Progenitor cell of endocrine pancreas (in vitro differentiated cells): ENCODE measurements at regions not wholly inside any gene's neighbourhood (a gene's known extent, or its start where the extent isn't known, plus 50 kb on each side); places are given as distances from the start of the nearest gene placed in this dataset.

Experiments
- DNase-seq: peaks from one replicate; pipeline ENCODE4 v3.0.0; 2021; ENCODE audit warnings: low spot score; ENCODE audit not compliant: unreplicated experiment
- H3K27ac Mint-ChIP-seq: 2 replicates; pipeline ENCODE4 v1.8.0; 2021; ENCODE audit warnings: mild to moderate bottlenecking, moderate library complexity, mixed read lengths
- H3K27me3 Mint-ChIP-seq: 2 replicates; pipeline ENCODE4 v1.8.0; 2021; ENCODE audit warnings: mixed read lengths
- H3K36me3 Mint-ChIP-seq: 2 replicates; pipeline ENCODE4 v1.8.0; 2022; ENCODE audit warnings: mixed read lengths; ENCODE audit not compliant: insufficient read depth
- H3K4me1 Mint-ChIP-seq: 2 replicates; pipeline ENCODE4 v1.8.0; 2021; ENCODE audit warnings: low read depth, mixed read lengths
- H3K4me3 Mint-ChIP-seq: 2 replicates; pipeline ENCODE4 v1.8.0; 2021; ENCODE audit warnings: low read depth, mild to moderate bottlenecking, moderate library complexity, mixed read lengths
- H3K9me3 Mint-ChIP-seq: 2 replicates; pipeline ENCODE4 v1.8.0; 2021; ENCODE audit warnings: low read depth, mixed read lengths
- CTCF ChIP-seq: fragments of 200-600 bp; sonication (generic); IDR thresholded peaks from one replicate; pipeline ENCODE4 v1.5.0; 2021; ENCODE audit warnings: antibody characterized with exemption, mild to moderate bottlenecking; ENCODE audit not compliant: unreplicated experiment

DNA sequence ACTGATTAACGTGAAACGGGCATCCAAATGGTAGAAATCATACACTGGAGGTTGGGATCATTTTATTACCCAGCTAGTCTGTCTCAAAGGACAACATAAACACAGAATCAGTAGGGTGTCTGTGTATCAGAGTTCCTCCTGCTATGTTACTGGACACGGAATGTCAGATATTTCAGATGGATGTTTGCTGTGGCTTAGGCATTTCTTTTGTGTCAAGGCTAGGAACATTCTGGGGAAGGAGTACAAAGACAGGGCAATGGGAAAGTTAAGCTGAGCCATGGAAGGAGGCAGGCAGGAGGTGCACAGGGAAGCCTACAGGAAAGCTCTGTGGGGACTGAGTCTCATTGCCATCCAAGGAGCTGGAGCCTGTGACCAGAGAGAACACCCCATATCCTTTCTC, 254.6 kb downstream of the C12orf75 start:
- Mint-ChIP-seq H3K27me3 (no peaks in the 10 kb centered on the region), H3K4me1 (peaks cover 2% of the 10 kb centered on the region), H3K9me3 (no peaks in the 10 kb centered on the region), H3K27ac (no peak overlapping the region), H3K36me3 (no peaks in the 10 kb centered on the region), H3K4me3 (no peak overlapping the region)
- no peak for TF ChIP-seq CTCF
- no peak for DNase-seq

DNA sequence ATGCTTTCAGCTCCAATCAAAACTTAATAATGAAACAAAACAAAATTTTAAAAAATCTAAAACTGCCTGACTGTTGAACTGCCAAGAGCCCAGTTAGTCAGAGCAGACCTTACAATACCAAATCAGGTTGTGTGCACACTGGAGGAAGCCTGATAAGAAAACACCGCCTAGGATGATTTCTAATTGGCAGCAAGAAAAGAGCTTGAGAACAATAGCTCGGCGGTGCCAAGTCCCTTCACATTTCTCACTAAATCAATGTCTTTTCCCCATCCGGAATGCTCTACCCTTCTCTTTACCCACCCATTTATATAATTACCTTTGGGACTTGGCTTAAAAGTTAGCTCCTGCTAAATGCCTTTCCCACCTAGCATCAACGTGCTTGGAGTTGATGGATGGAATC, 256.7 kb downstream of the C12orf75 start:
- no peak for TF ChIP-seq CTCF
- no peak overlapping the region for H3K4me3 Mint-ChIP-seq
- no peaks in the 10 kb centered on the region for H3K9me3 Mint-ChIP-seq
- no peak for DNase-seq
- H3K27ac Mint-ChIP-seq, result no peak overlapping the region
- H3K36me3 Mint-ChIP-seq, result no peaks in the 10 kb centered on the region
- peaks cover 2% of the 10 kb centered on the region for H3K4me1 Mint-ChIP-seq
- H3K27me3 Mint-ChIP-seq, result no peaks in the 10 kb centered on the region

DNA sequence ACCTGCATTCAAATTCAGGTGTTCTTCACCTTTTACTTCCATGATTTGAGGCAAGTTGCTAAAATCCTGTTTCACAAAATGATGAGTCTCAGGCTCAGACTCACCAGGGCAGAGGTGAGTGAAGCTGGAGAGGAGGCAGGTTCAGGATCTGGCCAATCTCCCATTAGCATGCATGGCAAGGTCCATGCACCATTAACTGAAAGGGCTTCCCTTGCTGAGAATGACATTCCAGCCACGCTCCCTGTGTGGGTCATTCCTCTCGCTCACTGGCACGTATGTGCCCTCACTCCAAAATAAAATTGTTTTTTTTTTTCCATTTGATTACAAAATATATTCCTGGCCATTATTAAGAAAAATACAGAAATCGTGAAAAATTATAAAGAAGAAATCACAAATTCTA, 257.6 kb downstream of the C12orf75 start:
- Mint-ChIP-seq H3K36me3 (no peaks in the 10 kb centered on the region), H3K27me3 (no peaks in the 10 kb centered on the region), H3K4me3 (no peak overlapping the region), H3K27ac (no peak overlapping the region), H3K4me1 (peaks cover 2% of the 10 kb centered on the region), H3K9me3 (no peaks in the 10 kb centered on the region)
- no peak for DNase-seq
- no peak for TF ChIP-seq CTCF

- Mint-ChIP-seq H3K27me3 (no peaks in the 10 kb centered on the region), H3K9me3 (no peaks in the 10 kb centered on the region), H3K36me3 (no peaks in the 10 kb centered on the region), H3K4me3 (no peak overlapping the region), H3K27ac (no peak overlapping the region), H3K4me1 (peaks cover 2% of the 10 kb centered on the region)
- DNase-seq, result no peak
- TF ChIP-seq CTCF, result no peak
These were observed 260.1 kb downstream of the C12orf75 start for GRCh38 chr12:105590571-105590970.

DNA sequence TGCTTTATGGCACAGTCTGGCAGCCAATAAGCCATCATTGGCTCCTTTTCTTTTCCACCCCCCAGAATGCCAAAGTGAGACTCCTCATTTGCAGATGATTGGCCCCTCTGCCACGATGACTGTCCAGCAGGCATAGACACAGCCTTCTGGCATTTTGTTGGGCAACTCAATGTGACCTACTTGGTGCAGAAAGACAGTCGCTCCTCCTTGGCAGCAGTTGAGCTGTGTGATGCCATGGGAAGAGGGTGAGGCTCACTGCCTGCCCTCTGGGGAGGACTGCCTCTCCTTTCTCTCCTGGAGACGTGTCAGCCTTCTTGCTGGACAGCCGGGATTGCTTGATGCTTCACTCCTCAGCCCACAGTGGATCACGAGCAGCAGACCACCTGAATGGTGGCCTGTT, 264.9 kb downstream of the C12orf75 start:
- no peaks in the 10 kb centered on the region for H3K4me1 Mint-ChIP-seq
- H3K9me3 Mint-ChIP-seq, result no peaks in the 10 kb centered on the region
- no peak for DNase-seq
- H3K27ac Mint-ChIP-seq, result no peak overlapping the region
- peaks cover 8% of the 10 kb centered on the region for H3K27me3 Mint-ChIP-seq
- H3K4me3 Mint-ChIP-seq, result no peak overlapping the region
- no peaks in the 10 kb centered on the region for H3K36me3 Mint-ChIP-seq
- TF ChIP-seq CTCF, result no peak
